G401.6 (cell line): ENCODE measurements at regions not wholly inside any gene's neighbourhood (a gene's known extent, or its start where the extent isn't known, plus 50 kb on each side); places are given as distances from the start of the nearest gene placed in this dataset.

ENCODE experiments used
- FAIRE-seq: peaks from 2 replicates; lab custom pipeline; 2012; peaks lifted over from hg19 to GRCh38; lab: Jason Lieb, UNC

DNA sequence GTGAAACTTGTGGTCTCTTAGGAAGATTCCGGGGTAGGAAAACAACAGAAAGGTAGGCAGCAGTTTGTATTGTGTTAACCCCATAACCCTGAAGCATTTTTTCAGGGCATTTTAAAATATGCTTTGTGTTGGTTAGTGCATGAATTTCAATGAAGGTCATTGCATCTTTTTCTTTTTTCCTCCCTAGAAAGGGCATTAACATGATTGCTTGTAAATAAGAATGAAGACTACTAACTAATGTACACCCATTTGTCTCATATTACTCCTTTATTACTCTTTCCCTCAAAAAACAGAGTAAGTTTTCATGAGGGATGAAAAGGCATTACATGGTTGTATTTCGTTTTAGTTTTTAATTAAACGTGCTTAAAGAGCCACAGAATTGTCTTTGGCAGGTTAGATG, 141.4 kb downstream of the OGFRL1 start:
- no peak for FAIRE-seq

DNA sequence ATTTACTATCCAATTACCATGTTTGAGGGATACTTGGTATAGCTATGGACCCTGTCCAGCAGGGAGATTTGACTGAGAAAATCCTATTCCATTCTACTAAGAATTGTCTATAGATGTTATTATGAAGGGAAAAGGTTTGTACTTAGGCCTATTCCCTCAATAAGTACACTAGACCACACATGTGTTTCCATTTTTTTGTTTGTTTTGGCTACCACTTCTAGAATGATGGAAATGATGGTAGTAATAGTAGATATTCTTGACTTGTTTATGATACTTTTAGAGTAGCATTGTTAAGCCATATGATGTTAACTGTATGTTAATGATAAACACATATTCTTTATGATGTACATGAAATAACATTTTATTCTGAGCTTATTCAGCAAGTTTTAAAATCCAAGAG, 144.8 kb downstream of the OGFRL1 start:
- no peak for FAIRE-seq

DNA sequence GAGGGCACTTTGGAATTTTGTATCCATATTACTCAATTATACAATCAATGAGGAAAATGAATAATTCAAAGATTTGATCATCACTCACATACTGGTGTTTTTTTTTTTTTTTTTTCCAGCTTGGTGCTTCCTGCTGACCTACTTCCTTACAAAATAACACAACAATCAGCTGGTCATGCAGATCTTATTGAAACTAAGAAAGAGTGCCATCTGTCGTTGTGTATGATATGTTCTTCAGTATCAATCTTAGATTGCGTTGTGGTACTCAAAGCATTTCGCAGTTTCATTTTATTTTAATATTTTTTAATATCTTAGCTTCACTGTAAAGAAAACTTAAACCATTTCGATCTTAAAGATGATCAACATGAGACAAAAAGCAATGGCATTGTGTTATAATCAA, 155.6 kb downstream of the OGFRL1 start:
- no peak for FAIRE-seq

DNA sequence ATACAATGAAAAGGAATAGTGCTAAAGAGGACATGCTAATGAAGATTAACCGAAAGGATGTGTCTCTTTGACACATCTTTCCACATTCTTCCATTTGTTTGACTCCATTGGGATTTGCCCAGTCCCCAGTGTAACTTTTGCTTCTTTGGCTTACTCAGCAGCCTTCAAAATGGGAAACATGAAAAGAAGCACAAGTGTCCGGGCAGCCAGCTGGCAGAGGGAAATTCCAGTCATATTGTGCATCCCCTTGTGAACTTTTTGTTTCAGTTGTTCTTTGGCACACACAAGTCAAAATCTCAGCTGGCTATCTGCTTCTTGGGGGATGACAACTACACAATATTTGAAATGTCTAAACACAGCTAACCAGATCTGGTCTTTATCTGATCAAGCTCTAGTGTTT, 157.4 kb downstream of the OGFRL1 start:
- FAIRE-seq, result no peak

DNA sequence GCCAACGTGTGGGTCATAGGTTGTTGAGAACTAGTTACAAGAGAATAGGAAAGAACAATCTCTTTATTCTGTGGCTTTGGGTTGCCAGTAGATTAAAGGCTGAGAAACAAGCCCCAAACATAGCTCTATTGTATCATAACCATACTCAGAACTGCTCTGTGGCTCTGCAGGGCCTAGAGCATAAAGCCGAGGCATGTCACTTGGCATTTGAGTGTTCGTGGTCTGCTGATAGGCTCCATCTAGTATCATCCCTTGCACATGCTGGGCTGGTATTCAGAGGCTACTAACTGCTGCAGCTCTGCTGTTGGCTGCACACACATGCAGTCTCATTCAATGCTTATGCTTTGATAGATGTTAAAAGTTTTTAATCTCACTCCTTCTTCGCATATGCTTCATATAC, 157.9 kb downstream of the OGFRL1 start:
- no peak for FAIRE-seq

DNA sequence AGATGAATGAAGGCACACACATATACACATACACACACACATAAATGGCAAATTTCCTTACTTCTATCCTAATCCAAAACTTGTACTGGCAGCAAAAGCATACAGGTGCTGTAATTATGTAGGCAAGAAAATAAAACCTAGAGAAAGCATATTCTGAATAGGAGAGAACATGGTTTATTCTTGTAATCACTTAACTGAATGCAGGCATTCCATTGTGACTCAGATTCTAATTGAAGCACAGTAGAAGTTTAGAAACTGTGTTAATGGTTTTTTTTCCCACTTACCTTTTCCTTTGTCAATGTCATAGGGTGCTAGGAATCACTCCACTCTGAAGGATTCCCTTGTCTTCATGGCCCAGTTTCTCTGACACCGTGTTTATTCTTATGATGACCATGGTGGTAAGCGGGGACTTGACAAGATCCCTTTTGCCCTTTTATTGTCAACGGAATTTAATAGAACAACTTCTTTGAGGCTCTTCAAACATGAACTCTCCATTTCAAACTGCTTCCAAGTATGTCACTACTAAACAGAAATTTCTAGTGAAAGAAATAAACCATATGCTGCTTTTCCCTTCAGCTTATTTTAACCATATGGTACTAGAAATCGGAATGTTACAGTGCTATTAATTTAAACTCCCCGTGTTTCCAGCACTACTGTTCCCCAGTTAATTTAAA, 164.2 kb downstream of the OGFRL1 start:
- FAIRE-seq, result no peak

DNA sequence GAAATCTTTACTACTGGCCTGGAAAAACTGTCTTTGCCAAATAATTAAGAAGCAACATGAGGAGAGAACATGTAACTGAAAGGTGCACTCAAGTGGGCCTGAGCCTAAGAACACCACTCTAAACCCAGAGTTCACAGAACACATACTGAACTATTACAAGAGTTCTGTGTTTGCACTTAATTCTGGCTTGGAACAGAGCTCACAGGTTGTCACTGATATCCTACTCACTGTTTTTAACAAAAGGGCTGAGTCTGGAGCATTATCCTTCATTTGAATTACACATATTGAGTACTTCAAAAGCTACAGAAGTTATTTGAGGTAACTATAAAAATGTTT, 164.7 kb downstream of the OGFRL1 start:
- FAIRE-seq, result no peak

DNA sequence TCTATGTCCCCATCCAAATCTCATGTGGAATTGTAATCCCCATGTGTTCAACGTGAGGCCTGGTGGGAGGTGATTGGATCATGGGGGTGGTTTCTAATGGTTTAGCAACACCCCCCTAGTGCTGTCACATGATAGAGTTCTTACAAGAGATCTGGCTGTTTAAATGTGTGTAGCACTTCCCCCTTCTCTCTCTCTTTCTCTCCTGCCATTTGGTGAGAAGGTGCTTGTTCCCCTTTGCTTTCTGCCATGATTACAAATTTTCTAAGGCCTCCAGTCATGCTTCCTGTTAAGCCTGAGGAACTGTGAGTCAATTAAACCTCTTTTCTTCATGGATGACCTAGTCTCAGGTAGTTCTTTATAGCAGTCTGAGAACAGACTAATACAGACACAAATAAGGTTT, 165.4 kb downstream of the OGFRL1 start:
- no peak for FAIRE-seq

DNA sequence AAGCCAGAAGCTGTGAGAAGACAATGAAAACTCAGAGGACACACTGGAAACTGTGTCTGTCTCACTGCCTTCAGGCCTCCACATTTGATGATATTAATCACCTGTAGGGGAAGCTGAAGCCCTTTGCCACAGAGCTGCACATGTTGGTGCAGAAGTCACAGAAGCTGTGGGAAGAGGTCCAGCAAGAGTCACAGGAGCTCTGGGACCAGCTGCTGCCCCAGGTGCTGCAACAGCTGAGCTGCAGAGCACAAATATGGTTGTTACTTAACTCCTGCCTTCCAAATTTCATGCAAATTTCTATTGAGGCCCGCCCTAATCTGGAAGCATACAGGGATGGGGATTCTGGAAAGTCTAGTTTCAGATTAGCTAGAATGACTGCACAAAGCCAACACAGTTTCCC, 169.3 kb downstream of the OGFRL1 start:
- no peak for FAIRE-seq

DNA sequence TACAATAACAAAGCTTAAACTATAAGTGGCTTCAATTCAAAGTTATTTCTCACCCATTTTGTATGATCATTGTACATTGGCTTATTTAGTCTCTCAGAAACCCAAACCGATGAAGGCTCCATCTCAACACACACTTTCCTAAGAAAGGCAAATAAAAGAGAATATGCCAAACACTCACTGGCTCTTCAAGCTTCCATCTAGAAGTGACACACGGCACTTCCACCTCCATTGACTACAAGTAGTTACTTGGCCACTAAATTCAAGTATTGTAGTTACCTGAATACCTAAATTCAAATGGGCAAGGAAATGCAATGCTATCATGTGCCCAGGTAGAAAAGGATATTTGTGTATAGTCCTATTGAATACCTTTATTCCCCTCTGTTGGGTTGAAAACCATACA, 170.6 kb downstream of the OGFRL1 start:
- no peak for FAIRE-seq

DNA sequence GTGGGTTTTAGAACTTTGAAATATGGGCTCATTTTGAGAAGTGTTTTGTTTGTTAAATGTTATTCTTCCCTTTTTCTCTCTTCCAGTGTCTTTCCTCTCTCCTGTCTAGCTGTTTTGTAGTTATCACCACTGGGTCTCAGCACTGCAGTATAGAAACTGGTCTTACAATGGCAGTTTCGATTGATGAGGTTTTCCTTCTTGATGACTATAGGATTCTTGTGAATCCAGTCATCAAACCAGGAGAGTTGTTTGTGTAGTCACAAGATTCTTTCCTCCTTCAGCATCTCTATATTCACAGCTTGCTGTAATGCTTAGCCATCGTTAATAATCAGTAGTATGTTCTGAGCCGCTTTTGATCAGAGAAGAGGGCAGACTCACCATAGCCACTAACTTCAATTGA, 172.3 kb downstream of the OGFRL1 start:
- no peak for FAIRE-seq

DNA sequence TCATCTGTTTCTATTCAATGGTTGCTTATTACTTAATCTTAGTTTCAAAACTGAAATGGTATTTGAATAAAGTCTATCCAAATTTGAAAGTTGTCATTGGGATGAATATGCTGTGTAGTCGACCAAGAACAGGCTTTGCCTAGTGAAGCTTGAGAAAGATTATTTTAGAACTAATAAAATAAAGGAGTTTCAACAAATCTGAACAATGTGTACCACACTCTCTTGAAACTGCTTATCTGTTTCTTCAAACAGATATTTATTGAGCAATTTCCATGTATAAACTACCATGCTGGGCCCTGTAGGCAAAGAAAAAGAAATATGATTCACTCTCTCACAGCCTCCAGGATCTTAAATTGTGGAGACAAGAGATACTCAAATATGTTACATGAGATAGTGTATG, 174.4 kb downstream of the OGFRL1 start:
- FAIRE-seq, result no peak

DNA sequence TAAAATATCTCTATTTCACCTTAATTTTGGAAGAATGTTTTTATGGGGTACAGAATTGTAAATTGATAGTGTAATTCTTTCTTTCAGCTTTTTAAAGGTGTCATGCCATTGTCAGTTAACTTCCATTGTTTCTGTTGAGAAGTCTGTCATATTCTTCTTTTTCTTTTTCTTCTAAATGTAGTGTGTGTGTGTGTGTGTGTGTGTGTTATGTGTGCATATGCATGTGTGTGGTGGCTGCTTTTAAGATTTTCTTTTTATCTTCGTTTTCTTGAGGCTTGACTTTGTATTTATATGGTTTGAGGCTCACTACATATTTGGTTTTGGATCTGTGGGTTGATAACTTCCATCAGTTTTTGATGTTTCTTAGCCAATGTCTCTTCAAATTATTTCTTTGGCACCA, 176.5 kb downstream of the OGFRL1 start:
- FAIRE-seq, result no peak

DNA sequence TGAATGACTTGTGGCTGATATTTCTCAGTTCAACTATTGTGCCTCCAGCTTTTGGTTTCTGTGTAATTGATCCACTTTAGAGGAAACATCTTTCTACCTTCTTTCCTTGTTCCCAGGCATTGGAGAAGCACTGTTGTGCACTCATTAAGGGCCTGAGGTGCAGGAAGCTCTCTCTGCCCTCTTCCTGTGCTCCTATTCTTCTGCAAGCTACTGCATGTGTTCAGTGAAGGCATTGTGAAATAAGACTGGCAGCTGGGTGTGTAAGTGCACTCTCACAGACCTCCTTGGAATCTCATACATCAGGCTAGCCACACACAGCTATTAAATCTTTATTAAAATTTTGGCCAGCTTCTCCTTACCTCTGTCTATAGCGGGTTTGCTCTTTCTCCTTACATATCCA, 177.8 kb downstream of the OGFRL1 start:
- no peak for FAIRE-seq

DNA sequence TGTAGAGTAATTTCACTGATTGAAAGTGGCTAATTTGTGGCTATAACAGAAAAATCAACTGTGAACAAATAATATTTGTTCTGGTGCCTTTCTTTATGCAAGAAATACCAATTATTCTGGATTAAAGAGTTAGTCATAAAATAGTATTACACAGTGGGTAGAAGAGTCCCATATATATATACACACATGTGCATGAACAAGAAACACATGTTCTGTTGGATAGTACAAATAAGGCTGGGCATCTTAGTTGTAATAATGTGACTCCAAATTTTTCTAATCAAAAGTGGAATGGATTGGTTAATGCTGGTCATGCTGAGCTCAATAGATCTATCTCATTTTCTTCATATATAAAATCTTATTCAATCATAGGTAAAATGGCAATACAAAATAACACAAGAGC, 179.4 kb downstream of the OGFRL1 start:
- no peak for FAIRE-seq

DNA sequence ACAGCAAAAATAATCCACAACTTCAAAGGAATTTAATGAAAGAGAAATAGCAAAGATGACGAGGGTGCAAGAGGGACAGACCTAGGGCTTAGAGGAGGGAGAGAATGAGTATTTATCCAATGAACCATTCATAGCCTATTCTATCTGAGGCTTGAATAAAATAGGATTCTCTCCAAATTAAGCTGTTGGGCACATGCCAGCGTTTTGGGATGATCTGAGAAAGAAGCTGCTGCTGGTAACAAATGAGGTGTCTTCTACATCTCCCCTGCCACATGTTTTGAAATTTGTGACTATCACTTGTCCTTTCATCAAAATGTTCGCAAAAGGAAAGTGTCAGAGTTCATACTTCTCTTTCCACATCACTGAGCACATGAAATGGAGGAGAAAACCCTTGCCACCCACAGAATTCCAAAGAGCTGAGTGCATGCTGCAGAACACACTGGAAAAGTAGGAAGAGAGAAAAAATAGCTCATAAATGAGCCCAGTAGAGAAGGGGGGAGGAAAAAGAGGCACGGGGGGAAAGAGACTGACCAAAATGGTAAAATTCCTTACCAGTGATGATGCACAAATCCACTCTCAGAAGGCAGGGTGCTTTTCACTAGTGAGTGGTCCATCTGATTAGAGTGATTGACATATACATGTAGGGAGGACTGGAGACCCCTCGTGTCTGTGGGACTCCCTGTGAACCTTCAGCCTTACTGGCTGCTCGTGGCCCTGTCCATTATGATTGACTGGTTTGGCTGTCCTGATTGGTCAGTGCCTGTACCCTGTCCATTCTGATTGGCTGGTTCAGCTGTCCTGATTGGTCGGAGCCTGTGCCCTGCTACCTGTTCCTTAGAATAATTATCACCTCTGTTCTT, 180.5 kb downstream of the OGFRL1 start:
- no peak for FAIRE-seq

DNA sequence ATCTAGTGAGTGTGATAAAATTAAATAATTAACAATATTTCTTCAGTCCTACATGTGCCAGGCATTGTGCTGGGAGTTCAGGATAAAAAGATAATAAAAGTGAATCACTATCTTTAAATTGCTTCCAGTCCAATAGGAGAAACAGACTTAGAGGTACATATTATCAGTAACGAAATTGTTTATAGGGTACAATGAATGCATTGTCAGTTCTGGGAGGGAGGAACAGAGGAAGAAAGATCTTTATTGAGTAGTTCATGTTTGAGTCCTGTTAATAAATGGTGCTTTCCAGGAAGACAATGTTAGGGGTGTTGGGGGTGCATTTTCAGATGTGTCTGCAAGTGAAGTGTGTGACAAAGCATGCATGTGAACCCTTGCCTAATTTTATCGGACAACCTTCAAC, 183.1 kb downstream of the OGFRL1 start:
- FAIRE-seq, result no peak

DNA sequence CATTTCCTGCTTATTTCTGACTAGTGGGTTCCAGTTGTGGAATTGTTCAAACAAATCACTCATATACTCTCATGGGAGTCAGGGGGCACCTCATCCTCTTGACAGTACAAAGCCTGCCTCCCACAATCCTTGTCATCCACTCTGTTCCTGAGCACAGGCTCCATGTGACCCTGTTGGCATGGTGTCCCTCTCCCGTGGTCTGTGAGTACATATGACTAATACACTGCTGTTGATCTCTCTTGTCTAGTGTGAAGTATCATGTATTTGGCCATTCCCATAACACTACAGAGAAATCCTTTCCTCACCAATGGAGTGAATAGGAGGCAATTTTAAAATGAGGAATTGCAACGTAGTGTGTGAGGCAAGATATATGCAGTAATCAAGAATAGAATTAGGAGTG, 185.3 kb downstream of the OGFRL1 start:
- no peak for FAIRE-seq

DNA sequence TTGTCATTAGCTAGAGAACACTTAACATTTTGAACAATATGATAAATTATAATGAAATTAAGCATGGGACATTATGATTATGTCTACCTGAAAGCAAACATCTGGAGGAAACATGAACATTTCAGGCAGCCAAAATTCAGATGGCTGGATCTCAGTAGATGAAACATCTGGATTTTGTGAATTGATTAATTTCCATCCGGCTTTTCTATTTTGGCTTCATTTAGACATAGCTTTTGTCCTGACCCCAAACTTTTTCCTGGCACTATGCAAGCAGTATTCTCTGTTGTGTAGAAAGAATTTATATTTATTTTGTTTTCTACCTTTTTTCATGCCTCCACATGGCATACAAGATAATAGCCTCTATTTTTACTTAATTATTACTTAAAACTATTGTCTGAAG, 186.3 kb downstream of the OGFRL1 start:
- no peak for FAIRE-seq

DNA sequence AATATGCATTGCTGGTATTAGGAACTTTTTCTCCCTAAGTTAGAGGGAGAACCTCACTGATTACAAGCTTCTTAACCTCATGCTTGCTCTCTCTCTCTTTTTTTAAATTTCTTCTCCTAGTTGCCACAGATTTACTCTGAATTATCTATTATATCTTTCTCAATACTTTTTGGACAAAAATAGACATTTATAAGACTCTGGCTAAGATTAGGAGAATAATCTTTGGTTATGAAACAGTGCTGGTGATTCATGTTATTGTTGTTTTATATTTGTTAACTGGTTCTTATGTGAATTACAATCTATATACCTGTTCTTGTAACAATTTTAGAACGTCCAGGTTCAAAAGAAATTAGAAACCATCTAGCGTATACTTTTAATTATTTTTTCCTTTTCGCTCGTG, 187.8 kb downstream of the OGFRL1 start:
- FAIRE-seq, result no peak

DNA sequence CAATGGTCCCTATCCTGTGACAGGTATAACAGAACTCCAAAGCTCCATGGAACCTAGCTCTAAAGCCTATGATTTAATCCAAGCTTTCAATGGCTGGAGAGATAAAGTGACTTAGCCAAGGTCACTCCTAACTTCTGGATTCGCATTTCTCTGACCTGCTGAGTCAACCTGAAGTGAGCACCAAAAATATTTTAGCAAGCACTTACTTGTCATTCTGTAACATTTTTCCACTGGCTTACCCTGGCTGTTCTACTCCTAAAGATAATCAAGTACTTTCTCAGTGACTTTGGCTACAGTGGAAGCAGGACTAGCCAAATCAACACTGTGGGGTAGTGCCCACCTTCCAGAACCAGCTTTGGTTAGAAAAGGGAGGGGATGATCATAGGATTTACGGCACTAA, 188.3 kb downstream of the OGFRL1 start:
- no peak for FAIRE-seq

DNA sequence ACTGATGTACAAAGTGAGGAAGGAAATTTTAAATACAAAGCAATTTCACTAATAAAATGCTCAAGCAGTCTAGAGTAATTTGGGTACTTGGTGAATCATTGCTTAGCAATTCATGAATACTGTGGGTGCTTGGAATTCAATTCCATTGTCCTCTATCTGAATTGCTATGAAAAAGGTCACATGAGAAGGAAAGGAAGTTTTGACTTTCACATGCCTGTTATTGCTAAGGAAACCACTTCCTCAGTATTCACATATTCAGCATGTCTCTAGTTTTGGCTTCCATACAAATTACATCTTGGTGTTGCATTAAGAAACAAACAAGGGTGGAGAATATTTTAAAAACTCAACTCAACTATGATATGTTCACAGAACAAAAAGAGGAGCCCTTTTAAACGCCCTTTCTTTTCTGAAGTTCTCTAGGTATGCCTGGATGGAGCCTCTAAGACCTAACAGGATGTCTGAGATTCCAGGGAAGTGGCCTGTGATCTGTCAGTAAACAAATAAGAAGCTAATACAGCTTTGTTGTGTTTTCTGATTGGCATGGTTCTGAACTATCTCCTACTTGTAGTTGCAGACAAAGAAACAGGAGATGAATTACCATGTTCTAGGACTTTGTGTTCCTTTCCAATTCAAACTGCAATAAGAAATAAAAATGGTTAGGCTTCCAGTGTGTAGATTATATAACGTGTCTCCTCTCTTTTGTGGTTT, 190.4 kb downstream of the OGFRL1 start:
- FAIRE-seq, result no peak

DNA sequence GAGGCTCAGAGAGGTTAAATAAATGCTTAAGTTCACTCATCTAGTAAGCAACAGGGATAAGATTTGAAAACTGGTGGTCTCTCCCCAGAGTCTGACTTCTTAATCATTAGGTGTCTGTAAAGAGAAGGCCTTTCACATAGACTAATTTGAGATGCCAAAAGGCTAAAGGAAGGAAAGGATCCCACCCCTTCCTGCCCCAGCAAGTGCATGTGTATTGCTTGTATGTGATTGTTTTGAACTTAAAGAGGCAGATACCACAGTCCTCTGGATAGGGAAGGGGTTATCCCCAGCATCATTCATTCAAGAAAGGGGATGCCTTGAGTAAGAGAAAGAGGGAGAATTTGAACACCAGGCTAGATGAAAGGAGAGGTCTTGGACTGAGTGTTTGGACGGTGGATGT, 192.0 kb downstream of the OGFRL1 start:
- no peak for FAIRE-seq

DNA sequence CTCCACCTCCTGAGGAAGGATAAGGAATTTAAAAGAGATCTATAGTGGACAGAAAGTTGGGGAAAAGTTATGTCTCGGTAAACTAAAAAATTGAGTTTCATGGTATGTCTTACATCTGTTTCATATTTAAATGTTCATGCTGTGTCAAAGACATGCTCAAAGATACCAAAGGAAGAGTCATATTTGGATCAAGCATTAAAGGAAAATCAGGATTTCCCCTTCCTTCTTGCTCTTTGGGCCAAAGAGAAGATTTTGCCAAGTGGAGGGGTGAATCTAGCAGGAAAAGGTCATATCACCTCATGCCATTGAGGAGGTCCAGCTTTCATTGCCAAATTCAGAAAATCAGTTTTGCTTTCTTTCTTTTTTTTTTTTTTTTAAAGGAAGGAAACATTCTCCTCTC, 192.4 kb downstream of the OGFRL1 start:
- FAIRE-seq, result no peak
